ENCODE measurements at regions not wholly inside any gene's neighbourhood (a gene's known extent, or its start where the extent isn't known, plus 50 kb on each side); places are given as distances from the start of the nearest gene placed in this dataset.
"Not testable (repeated sequence)": the region's sequence is repeated elsewhere in the genome, so short reads cannot be mapped to it uniquely, and the experiment has no call there.

- no peak for DNase-seq
Measured at GRCh38 chr6:147933224-147933623, 409.4 kb upstream of the SASH1 start.

GRCh38 chr6:147935656-147936055, 407.0 kb upstream of the SASH1 start:
- DNase-seq, result no peak

- no peak for DNase-seq
Measured at GRCh38 chr6:147936703-147937470, 405.8 kb upstream of the SASH1 start.

- DNase-seq, result no peak
Measured at GRCh38 chr6:147941143-147941542, 401.5 kb upstream of the SASH1 start.

- DNase-seq, result no peak
Measured at GRCh38 chr6:147942363-147942762, 400.3 kb upstream of the SASH1 start.

- no peak for DNase-seq
Measured at GRCh38 chr6:147944122-147944521, 398.5 kb upstream of the SASH1 start.

GRCh38 chr6:147947521-147947920, 395.1 kb upstream of the SASH1 start:
- no peak for DNase-seq

GRCh38 chr6:147949981-147950622, 392.5 kb upstream of the SASH1 start:
- no peak for DNase-seq

- no peak for DNase-seq
Measured at GRCh38 chr6:147950623-147950987, 392.0 kb upstream of the SASH1 start.

- no peak for DNase-seq
Measured at GRCh38 chr6:147951726-147952125, 390.9 kb upstream of the SASH1 start.

GRCh38 chr6:147954938-147955337, 387.7 kb upstream of the SASH1 start:
- DNase-seq, result no peak

GRCh38 chr6:147958683-147959082, 384.0 kb upstream of the SASH1 start:
- no peak for DNase-seq

GRCh38 chr6:147961481-147962141, 381.0 kb upstream of the SASH1 start:
- DNase-seq, result no peak

- DNase-seq, result not testable (repeated sequence)
Measured at GRCh38 chr6:147965448-147965847, 377.2 kb upstream of the SASH1 start.

- DNase-seq, result no peak
Measured at GRCh38 chr6:147970970-147971369, 371.7 kb upstream of the SASH1 start.

- no peak for DNase-seq
Measured at GRCh38 chr6:147972448-147972847, 370.2 kb upstream of the SASH1 start.

- DNase-seq, result no peak
Measured at GRCh38 chr6:147973806-147974205, 368.8 kb upstream of the SASH1 start.

GRCh38 chr6:147974376-147974775, 368.3 kb upstream of the SASH1 start:
- no peak for DNase-seq

GRCh38 chr6:147977851-147978465, 364.7 kb upstream of the SASH1 start:
- DNase-seq, result no peak

GRCh38 chr6:147979966-147980365, 362.7 kb upstream of the SASH1 start:
- DNase-seq, result no peak

GRCh38 chr6:147983581-147984366, 358.9 kb upstream of the SASH1 start:
- no peak for DNase-seq

GRCh38 chr6:147986846-147987245, 355.8 kb upstream of the SASH1 start:
- DNase-seq, result no peak

- DNase-seq, result no peak
Measured at GRCh38 chr6:147990159-147990558, 352.5 kb upstream of the SASH1 start.
